Neuronal stem cell (in vitro differentiated cells): ENCODE measurements at regions not wholly inside any gene's neighbourhood (a gene's known extent, or its start where the extent isn't known, plus 50 kb on each side); places are given as distances from the start of the nearest gene placed in this dataset.

Source experiments
- DNase-seq: peaks from one replicate; pipeline ENCODE4 v3.0.0-alpha.2; 2013; ENCODE audit warnings: low spot score
- H2AFZ ChIP-seq: one replicate; pipeline ENCODE4 v1.6.1; 2013; ENCODE audit warnings: mild to moderate bottlenecking, low read length, inconsistent platforms
- H2AK5ac ChIP-seq: 2 replicates; pipeline ENCODE4 v1.6.1; 2013; ENCODE audit warnings: low read depth, mild to moderate bottlenecking, inconsistent platforms, low read length, moderate library complexity, mixed read lengths
- H2BK120ac ChIP-seq: 2 replicates; pipeline ENCODE4 v1.6.1; 2013; ENCODE audit warnings: low read depth, mild to moderate bottlenecking, inconsistent platforms, low read length, moderate library complexity, mixed read lengths
- H2BK12ac ChIP-seq: one replicate; pipeline ENCODE4 v1.6.1; 2013; ENCODE audit warnings: low read length, inconsistent platforms
- H2BK15ac ChIP-seq: 2 replicates; pipeline ENCODE4 v1.6.1; 2013; ENCODE audit warnings: mild to moderate bottlenecking, low read length, inconsistent platforms, mixed read lengths
- H2BK5ac ChIP-seq: one replicate; pipeline ENCODE4 v1.6.1; 2013; ENCODE audit warnings: inconsistent platforms, mild to moderate bottlenecking, low read length, moderate library complexity
- H3K14ac ChIP-seq: one replicate; pipeline ENCODE4 v1.6.1; 2013; ENCODE audit warnings: low read length, inconsistent platforms
- H3K18ac ChIP-seq: 2 replicates; pipeline ENCODE4 v1.6.1; 2013; ENCODE audit warnings: low read length, inconsistent platforms
- H3K23ac ChIP-seq: 2 replicates; pipeline ENCODE4 v1.6.1; 2013; ENCODE audit warnings: low read depth, mild to moderate bottlenecking, mixed read lengths, low read length, inconsistent platforms; ENCODE audit not compliant: poor library complexity
- H3K27ac ChIP-seq: replicated peaks from 3 replicates; pipeline ENCODE4 v1.5.1; 2013; ENCODE audit warnings: low read length, inconsistent platforms
- H3K27me3 ChIP-seq, 3 experiments: 2 replicates each; pipeline ENCODE4 v1.6.1; 2013; ENCODE audit warnings: low read length in 3 of 3, mild to moderate bottlenecking in 2 of 3, inconsistent platforms in 1 of 3, low read depth in 1 of 3, mixed read lengths in 1 of 3, moderate library complexity in 1 of 3; ENCODE audit not compliant: control insufficient read depth in 3 of 3, insufficient read depth in 3 of 3
- H3K36me3 ChIP-seq, 2 donors: replicated peaks in 1 of 2; 2 replicates each; pipeline ENCODE4 v1.6.1; 2013; ENCODE audit warnings: low read length in 2 of 2; ENCODE audit not compliant: control insufficient read depth in 2 of 2, insufficient read depth in 2 of 2
- H3K4ac ChIP-seq: 2 replicates; pipeline ENCODE4 v1.6.1; 2013; ENCODE audit warnings: inconsistent platforms, mild to moderate bottlenecking, low read length, moderate library complexity
- H3K4me1 ChIP-seq, 2 donors: 1 replicate in 1 of 2; 2 replicates in 1 of 2; pipeline ENCODE4 v1.6.1; 2013; ENCODE audit warnings: low read length in 2 of 2, low read depth in 1 of 2; ENCODE audit not compliant: control insufficient read depth in 2 of 2, insufficient read depth in 1 of 2
- H3K4me2 ChIP-seq: one replicate; pipeline ENCODE4 v1.6.1; 2013; ENCODE audit warnings: mild to moderate bottlenecking, low read length, inconsistent platforms; ENCODE audit not compliant: insufficient read depth, poor library complexity, severe bottlenecking
- H3K4me3 ChIP-seq, 2 donors: 2 replicates each; pipeline ENCODE4 v1.5.1; 2013; ENCODE audit warnings: low read length in 2 of 2, mild to moderate bottlenecking in 2 of 2, inconsistent platforms in 1 of 2, moderate library complexity in 1 of 2
- H3K79me1 ChIP-seq: one replicate; pipeline ENCODE4 v1.6.1; 2013; ENCODE audit warnings: low read depth, mild to moderate bottlenecking, inconsistent platforms, low read length, moderate library complexity
- H3K9ac ChIP-seq: one replicate; pipeline ENCODE4 v1.6.1; 2013; ENCODE audit warnings: mild to moderate bottlenecking, low read depth, low read length, inconsistent platforms; ENCODE audit not compliant: poor library complexity
- H3K9me3 ChIP-seq, 2 donors: replicated peaks in 1 of 2; 2 replicates each; pipeline versions ENCODE3 to v1.6.1; 2013; ENCODE audit warnings: low read length in 2 of 2, mild to moderate bottlenecking in 2 of 2, inconsistent platforms in 1 of 2, low read depth in 1 of 2, mixed read lengths in 1 of 2, moderate library complexity in 1 of 2; ENCODE audit not compliant: control insufficient read depth in 2 of 2, insufficient read depth in 1 of 2
- H4K8ac ChIP-seq: one replicate; pipeline ENCODE4 v1.6.1; 2013; ENCODE audit warnings: low read depth, mild to moderate bottlenecking, inconsistent platforms, low read length, moderate library complexity
- H4K91ac ChIP-seq: one replicate; pipeline ENCODE4 v1.6.1; 2013; ENCODE audit warnings: low read length, low read depth, mild to moderate bottlenecking, inconsistent platforms; ENCODE audit not compliant: poor library complexity
- WGBS, 2 donors: extraction: QIAGEN DNeasy Blood & Tissue Kit; methylation state at CpG; one replicate each; pipeline ENCODE4 v1.1.7; 2013; ENCODE audit warnings: missing lambda C conversion rate in 2 of 2, mixed read lengths in 1 of 2; ENCODE audit not compliant: insufficient read length in 2 of 2, insufficient replicate concordance in 1 of 2; ENCODE audit errors: extremely low coverage in 2 of 2; 5-methylcytosine and 5-hydroxymethylcytosine counted together

DNA sequence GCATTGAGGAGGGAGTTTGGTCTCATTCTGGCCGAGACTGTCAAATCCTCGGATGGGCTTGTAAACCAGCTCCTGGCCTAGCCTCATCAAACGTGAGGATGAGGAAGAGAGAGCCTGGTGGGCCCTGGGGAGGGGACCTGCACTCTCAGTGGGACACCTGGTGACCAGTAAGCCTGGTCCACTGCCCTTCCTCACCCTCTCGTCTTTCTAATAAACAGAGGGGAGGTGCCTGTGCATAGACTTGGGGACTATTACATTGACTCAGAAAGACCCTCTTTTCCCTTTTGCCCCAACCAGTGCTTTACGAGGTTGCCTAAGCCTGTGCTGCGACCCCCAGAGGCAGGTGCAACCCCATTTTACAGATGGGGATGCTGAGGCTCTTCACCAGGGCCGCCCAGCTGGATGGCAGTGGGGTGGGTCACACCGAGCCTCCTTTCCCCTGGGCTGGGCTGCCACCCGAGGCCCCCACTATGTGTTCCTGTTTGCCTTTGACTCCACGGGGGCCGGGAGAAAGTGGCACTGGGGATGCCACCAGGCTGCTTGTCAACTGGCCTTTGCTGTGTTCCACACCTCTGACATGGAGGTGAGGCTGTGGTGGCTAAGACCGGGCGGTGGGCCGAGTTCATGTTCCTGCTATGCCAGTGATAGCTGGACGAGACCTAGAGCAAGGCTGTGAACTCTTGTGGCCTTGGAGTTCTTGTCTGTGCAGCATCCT, 85.9 kb downstream of the GLI2 start:
- Histone ChIP-seq H3K4ac (no peak overlapping the region), H3K4me2 (no peak overlapping the region), H3K79me1 (peaks cover 24% of the 10 kb centered on the region), H4K8ac (no peak overlapping the region), H2AK5ac (no peak overlapping the region), H3K9ac (no peak overlapping the region), H3K4me3 (no peak overlapping the region), H3K18ac (no peak overlapping the region), H4K91ac (no peak overlapping the region), H3K14ac (no peak overlapping the region), H3K27ac (no peak overlapping the region), H2AFZ (no peak overlapping the region), H2BK5ac (no peak overlapping the region), H3K9me3 (peaks cover 0 to 3% of the 10 kb centered on the region in 2 donors), H2BK15ac (no peak overlapping the region), H3K23ac (no peak overlapping the region), H2BK120ac (no peak overlapping the region), H2BK12ac (no peak overlapping the region), H3K4me1 (peaks cover 20 to 24% of the 10 kb centered on the region in 2 donors), H3K27me3 (no peaks in the 10 kb centered on the region), H3K36me3 (peaks cover 10 to 83% of the 10 kb centered on the region in 2 donors)
- DNase-seq = no peak
- WGBS, 2 donors = no CpG with 5 or more reads among the region's 15 CpGs

DNA sequence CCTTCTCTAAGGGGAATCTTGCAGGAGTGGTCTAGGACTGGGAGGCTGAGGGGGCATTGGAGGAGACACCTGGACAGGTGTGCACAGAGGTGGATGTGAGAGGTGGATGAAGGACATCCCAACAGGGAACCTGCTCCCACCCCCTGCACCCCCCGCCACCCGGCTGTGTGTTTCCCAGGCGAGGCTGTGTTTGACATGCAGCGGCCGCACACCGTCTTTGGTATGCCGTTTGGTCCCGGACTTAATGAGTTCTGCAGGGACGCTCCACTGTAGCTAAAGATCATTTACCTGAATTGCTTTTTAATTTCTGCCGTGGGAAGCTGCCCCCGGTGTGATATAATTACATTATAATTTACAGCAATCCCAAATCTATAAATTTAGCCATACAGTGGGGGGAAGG, 87.3 kb downstream of the GLI2 start:
- Histone ChIP-seq H4K91ac (no peak overlapping the region), H3K4me1 (peaks cover 20 to 24% of the 10 kb centered on the region in 2 donors), H3K4me2 (no peak overlapping the region), H3K4ac (no peak overlapping the region), H3K27me3 (no peaks in the 10 kb centered on the region), H2BK15ac (no peak overlapping the region), H2AK5ac (no peak overlapping the region), H3K18ac (no peak overlapping the region), H3K27ac (no peak overlapping the region), H4K8ac (no peak overlapping the region), H3K36me3 (peaks cover 4 to 81% of the 10 kb centered on the region in 2 donors), H3K9ac (no peak overlapping the region), H3K4me3 (no peak overlapping the region), H3K79me1 (peaks cover 20% of the 10 kb centered on the region), H2BK5ac (no peak overlapping the region), H3K9me3 (peaks cover 0 to 3% of the 10 kb centered on the region in 2 donors), H2BK120ac (no peak overlapping the region), H3K23ac (no peak overlapping the region), H3K14ac (no peak overlapping the region), H2AFZ (no peak overlapping the region), H2BK12ac (no peak overlapping the region)
- DNase-seq = no peak
- no CpG with 5 or more reads among the region's 11 CpGs for WGBS, 2 donors

DNA sequence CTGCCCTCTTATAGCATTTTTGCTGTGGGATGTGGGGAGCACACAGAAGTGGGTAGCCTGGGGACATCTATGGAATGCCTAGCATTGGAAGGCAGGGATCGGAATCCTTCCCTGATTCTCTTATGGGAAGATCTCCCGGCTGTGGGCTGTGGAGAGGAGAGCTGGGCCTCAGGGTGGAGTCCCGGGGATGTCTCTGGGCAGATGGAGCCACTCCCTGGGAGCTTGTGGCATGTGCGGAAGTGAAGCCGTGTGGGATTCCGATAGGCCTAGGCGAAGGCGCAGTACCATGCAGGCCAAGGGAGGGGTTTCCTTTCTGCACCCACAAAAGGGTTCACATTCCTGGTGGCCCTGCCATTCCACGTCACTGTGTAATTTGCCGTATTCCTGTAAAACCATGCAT, 87.9 kb downstream of the GLI2 start:
- Histone ChIP-seq H3K9me3 (peaks cover 0 to 3% of the 10 kb centered on the region in 2 donors), H2BK120ac (no peak overlapping the region), H2AFZ (no peak overlapping the region), H3K23ac (no peak overlapping the region), H2AK5ac (no peak overlapping the region), H3K79me1 (peaks cover 20% of the 10 kb centered on the region), H2BK15ac (no peak overlapping the region), H3K4me3 (no peak overlapping the region), H4K8ac (no peak overlapping the region), H3K27me3 (no peaks in the 10 kb centered on the region), H3K4ac (no peak overlapping the region), H2BK12ac (no peak overlapping the region), H3K36me3 (peaks cover 4 to 81% of the 10 kb centered on the region in 2 donors), H3K18ac (no peak overlapping the region), H3K27ac (no peak overlapping the region), H3K14ac (no peak overlapping the region), H3K4me2 (no peak overlapping the region), H4K91ac (no peak overlapping the region), H2BK5ac (no peak overlapping the region), H3K4me1 (peaks cover 20 to 24% of the 10 kb centered on the region in 2 donors), H3K9ac (no peak overlapping the region)
- no peak for DNase-seq
- WGBS, 2 donors = no CpG with 5 or more reads among the region's 10 CpGs

DNA sequence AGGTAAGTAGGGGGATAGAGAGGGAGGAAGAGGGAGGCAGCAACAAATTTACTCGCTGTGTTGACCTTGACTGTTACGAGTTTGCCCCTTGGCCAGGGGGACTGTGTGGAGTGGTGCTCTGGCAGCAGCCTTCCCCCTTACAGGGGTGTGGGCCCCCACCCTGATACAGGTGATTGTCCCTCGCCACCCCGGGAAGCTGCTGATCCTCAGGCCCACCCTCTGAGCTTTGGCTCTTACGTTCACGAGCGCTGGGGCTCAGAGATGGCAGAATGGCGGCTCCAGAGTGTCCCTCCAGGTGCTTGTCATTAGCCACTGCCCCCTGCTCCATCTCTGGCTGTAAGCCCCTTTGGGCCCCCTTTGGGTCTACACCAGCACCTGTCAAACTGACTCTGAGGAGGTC, 88.6 kb downstream of the GLI2 start:
- no CpG with 5 or more reads among the region's 8 CpGs for WGBS, 2 donors
- peaks cover 9 to 83% of the 10 kb centered on the region in 2 donors for H3K36me3 ChIP-seq
- no peak overlapping the region for H2AFZ ChIP-seq
- H2BK15ac ChIP-seq = no peak overlapping the region
- H3K9ac ChIP-seq = no peak overlapping the region
- no peak overlapping the region for H3K4me2 ChIP-seq
- H4K91ac ChIP-seq = no peak overlapping the region
- H2BK5ac ChIP-seq = no peak overlapping the region
- peaks cover 20 to 28% of the 10 kb centered on the region in 2 donors for H3K4me1 ChIP-seq
- H3K23ac ChIP-seq = no peak overlapping the region
- no peak overlapping the region for H3K14ac ChIP-seq
- no peak overlapping the region for H2BK12ac ChIP-seq
- no peak overlapping the region for H3K27ac ChIP-seq
- H3K18ac ChIP-seq = no peak overlapping the region
- H3K4ac ChIP-seq = no peak overlapping the region
- peak overlapping the region in 1 of 2 donors; percentile 38 for H3K4me3 ChIP-seq
- no peak overlapping the region for H4K8ac ChIP-seq
- no peak overlapping the region for H2BK120ac ChIP-seq
- H3K27me3 ChIP-seq = no peaks in the 10 kb centered on the region
- peaks cover 25% of the 10 kb centered on the region for H3K79me1 ChIP-seq
- no peak overlapping the region for H2AK5ac ChIP-seq
- no peak for DNase-seq
- H3K9me3 ChIP-seq = peaks cover 0 to 5% of the 10 kb centered on the region in 2 donors
